T-helper 2 cell (primary cell): ENCODE measurements at regions not wholly inside any gene's neighbourhood (a gene's known extent, or its start where the extent isn't known, plus 50 kb on each side); places are given as distances from the start of the nearest gene placed in this dataset.

Source experiments
- DNase-seq, 5 experiments: peaks; one replicate each; pipeline versions ENCODE4 v3.0.0 to v3.0.0-alpha.2; 2012 to 2022

DNA sequence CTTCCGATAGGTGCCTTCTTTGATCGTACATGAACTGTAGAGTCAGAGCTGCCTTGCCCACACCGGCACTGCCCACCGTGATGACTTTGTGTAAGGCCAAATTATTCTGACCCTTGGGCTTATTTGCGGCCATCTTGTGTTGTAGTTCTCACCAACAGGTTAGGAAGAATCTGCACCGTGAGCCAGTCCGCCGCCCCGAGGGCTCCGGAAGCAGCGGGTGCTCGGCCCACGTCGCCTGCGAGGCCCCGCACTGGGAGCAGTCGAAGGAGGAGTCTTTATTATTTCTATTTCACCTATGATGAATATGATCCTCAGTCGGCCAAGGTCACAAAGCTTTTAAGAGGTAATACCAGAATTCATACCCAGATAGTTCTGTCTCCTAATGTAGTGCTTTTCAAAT is 70.6 kb upstream of the SYT1 start:
- no peak for DNase-seq

DNA sequence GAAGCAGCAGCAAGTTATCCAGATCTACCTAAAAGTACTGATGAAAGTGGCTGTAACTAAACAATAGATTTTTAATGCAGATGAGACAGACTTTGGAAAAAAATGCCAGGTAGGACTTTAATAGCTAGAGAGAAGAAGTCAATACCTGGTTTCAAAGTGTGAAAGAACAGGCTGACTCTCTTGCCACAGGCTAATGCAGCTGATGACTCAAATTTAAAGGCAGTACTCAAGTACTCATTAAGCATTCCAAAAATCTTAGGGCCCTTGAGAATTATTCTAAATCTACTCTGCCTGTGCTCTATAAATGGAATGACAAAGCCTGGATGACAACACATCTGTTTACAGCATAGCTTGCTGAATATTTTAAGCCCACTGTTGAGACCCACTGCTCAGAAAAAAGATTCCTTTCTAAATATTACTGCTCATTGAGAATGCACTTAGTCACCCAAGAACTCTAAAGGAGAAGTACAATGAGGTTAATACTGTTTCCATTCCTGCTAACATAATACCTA is 68.6 kb upstream of the SYT1 start:
- DNase-seq: no peak

DNA sequence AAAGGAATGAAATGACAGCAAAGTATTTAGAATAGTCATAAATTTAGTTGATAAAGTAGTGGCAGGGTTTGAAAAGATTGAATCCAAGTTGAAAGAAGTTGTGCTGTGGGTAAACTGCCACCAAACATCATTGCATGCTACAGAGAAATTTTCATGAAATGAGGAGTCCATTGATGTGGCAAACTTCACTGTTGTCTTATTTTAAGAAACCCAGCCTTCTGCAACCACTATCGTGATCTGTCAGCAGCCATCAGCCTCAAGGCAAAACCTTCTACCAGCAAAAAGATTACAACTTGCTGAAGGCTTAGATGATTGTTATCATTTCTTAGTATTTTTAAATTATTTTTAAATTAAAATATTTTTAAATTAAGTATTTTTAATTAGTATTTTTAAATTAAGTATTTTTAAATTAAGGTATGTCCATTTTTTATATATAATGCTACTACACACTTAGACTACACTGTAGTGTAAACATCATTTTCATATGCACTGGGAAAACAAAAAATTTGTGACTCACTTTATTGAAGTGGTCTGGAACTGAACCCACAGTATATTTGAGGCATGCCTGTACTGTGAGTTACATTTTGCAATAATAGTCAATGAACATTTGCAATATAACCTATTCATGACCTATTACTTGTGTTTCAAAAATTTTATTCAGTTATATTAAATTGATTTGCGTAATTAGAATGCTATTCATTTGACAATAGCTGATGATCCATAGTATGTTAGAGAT is 67.2 kb upstream of the SYT1 start:
- peak in 1 of 5 experiments; percentile 35 for DNase-seq

DNA sequence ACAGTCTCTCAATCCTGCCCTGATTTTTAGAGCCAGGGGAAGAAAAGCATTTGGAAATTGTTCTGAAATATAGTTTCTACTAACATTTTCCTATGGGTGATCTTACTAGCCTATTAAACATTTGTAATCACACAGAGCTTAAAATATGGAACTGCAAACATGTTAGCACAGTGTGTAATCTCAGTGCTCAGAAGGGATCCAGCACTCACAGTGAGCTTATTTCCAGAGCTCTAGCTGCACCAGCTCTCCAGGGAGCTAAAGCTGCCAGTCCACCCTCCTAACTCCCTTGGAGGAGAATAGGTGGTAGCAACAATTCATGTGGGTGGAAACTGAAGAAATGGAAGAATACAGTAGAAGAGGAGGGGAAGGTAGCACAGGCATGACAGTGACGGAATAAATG is 64.9 kb upstream of the SYT1 start:
- DNase-seq: no peak

DNA sequence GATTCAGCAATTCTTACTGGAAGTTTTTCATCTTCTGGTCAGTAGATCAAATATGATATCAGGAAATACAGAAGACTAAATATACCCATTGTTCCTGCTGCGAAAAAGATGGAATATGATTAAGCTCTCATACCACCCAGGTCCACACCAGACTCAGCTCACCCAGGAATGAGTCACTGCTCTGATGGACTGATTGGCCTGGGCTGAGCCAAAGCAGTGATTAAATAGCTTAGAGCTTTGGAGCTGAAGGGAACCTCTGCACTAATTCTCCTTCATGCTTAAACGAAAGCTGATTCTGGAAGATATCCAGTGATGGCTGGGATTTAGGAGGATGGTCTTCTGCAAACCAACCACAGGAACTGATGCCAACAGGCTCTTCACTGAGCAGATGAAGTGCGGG is 62.0 kb upstream of the SYT1 start:
- no peak for DNase-seq

DNA sequence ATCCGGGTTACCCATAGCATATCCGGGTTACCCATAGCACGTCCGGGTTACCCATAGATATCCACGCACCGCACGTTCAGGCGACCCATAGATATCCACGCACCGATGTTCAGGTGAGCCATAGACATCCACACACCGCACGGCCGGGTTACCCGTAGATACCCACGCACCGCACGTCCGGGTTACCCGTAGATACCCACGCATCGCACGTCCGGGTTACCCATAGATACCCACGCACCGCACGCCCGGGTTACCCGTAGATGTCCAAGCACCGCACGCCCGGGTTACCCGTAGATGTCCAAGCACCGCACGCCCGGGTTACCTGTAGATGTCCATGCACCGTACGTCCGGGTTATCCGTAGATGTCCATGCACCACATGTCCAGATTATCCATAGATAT is 60.3 kb upstream of the SYT1 start:
- DNase-seq: no peak
